ENCODE measurements at regions not wholly inside any gene's neighbourhood (a gene's known extent, or its start where the extent isn't known, plus 50 kb on each side); places are given as distances from the start of the nearest gene placed in this dataset.
"Not testable (repeated sequence)": the region's sequence is repeated elsewhere in the genome, so short reads cannot be mapped to it uniquely, and the experiment has no call there.

- no peak for DNase-seq (ENCODE audit: low read depth in 2 of 2)
Measured at GRCh38 chr15:36075333-36075732, 504.1 kb upstream of the CDIN1 start.

GRCh38 chr15:36079021-36079420 is 500.4 kb upstream of the CDIN1 start:
- no peak for DNase-seq (ENCODE audit: low read depth in 2 of 2)

- DNase-seq (ENCODE audit: low read depth in 2 of 2) = no peak
Measured at GRCh38 chr15:36080759-36081158, 498.7 kb upstream of the CDIN1 start.

GRCh38 chr15:36090286-36090946 is 489.0 kb upstream of the CDIN1 start:
- DNase-seq (ENCODE audit: low read depth in 2 of 2) = no peak

GRCh38 chr15:36106640-36107335 is 472.6 kb upstream of the CDIN1 start:
- no peak for DNase-seq (ENCODE audit: low read depth in 2 of 2)

GRCh38 chr15:36108541-36108940 is 470.9 kb upstream of the CDIN1 start:
- DNase-seq (ENCODE audit: low read depth in 2 of 2) = no peak

- no peak for DNase-seq (ENCODE audit: low read depth in 2 of 2)
Measured at GRCh38 chr15:36109943-36110658, 469.3 kb upstream of the CDIN1 start.

GRCh38 chr15:36110659-36110993 is 468.8 kb upstream of the CDIN1 start:
- DNase-seq (ENCODE audit: low read depth in 2 of 2) = no peak

- no peak for DNase-seq (ENCODE audit: low read depth in 2 of 2)
Measured at GRCh38 chr15:36117296-36117787, 462.1 kb upstream of the CDIN1 start.

GRCh38 chr15:36126194-36126593 is 453.2 kb upstream of the CDIN1 start:
- DNase-seq (ENCODE audit: low read depth in 2 of 2) = no peak

- DNase-seq (ENCODE audit: low read depth in 2 of 2) = no peak
Measured at GRCh38 chr15:36130641-36131310, 448.6 kb upstream of the CDIN1 start.

GRCh38 chr15:36133742-36134141 is 445.7 kb upstream of the CDIN1 start:
- DNase-seq (ENCODE audit: low read depth in 2 of 2) = no peak

- DNase-seq (ENCODE audit: low read depth in 2 of 2) = no peak
Measured at GRCh38 chr15:36136049-36136448, 443.4 kb upstream of the CDIN1 start.

GRCh38 chr15:36152936-36153335 is 426.5 kb upstream of the CDIN1 start:
- no peak for DNase-seq (ENCODE audit: low read depth in 2 of 2)

- DNase-seq (ENCODE audit: low read depth in 2 of 2) = no peak
Measured at GRCh38 chr15:36156879-36157427, 422.5 kb upstream of the CDIN1 start.

GRCh38 chr15:36160351-36160750 is 419.1 kb upstream of the CDIN1 start:
- DNase-seq (ENCODE audit: low read depth in 2 of 2) = no peak

GRCh38 chr15:36161108-36161507 is 418.3 kb upstream of the CDIN1 start:
- DNase-seq (ENCODE audit: low read depth in 2 of 2) = no peak

GRCh38 chr15:36161771-36162212 is 417.6 kb upstream of the CDIN1 start:
- DNase-seq (ENCODE audit: low read depth in 2 of 2) = no peak

- not testable (repeated sequence) for DNase-seq (ENCODE audit: low read depth in 2 of 2)
Measured at GRCh38 chr15:36163983-36164382, 415.4 kb upstream of the CDIN1 start.

- DNase-seq (ENCODE audit: low read depth in 2 of 2) = no peak
Measured at GRCh38 chr15:36172955-36173354, 406.5 kb upstream of the CDIN1 start.

GRCh38 chr15:36175186-36175740 is 404.2 kb upstream of the CDIN1 start:
- no peak for DNase-seq (ENCODE audit: low read depth in 2 of 2)

Data from stimulated activated CD8-positive, alpha-beta memory T cell treated with anti-CD3 and anti-CD28 coated beads, Interleukin-2, amount 100 ng/mL, for 48 hours (primary cell).